ENCODE measurements at regions not wholly inside any gene's neighbourhood (a gene's known extent, or its start where the extent isn't known, plus 50 kb on each side); places are given as distances from the start of the nearest gene placed in this dataset.

- TF ChIP-seq, protein P1, sequence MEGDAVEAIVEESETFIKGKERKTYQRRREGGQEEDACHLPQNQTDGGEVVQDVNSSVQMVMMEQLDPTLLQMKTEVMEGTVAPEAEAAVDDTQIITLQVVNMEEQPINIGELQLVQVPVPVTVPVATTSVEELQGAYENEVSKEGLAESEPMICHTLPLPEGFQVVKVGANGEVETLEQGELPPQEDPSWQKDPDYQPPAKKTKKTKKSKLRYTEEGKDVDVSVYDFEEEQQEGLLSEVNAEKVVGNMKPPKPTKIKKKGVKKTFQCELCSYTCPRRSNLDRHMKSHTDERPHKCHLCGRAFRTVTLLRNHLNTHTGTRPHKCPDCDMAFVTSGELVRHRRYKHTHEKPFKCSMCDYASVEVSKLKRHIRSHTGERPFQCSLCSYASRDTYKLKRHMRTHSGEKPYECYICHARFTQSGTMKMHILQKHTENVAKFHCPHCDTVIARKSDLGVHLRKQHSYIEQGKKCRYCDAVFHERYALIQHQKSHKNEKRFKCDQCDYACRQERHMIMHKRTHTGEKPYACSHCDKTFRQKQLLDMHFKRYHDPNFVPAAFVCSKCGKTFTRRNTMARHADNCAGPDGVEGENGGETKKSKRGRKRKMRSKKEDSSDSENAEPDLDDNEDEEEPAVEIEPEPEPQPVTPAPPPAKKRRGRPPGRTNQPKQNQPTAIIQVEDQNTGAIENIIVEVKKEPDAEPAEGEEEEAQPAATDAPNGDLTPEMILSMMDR (IDR thresholded peaks at IDR 0.05): no peak
- no peak for TF ChIP-seq POLR2AphosphoS5 (IDR thresholded peaks at IDR 0.05; ENCODE audit: low read depth, low read length)
Measured at GRCh38 chr15:35691173-35691761, 145.3 kb upstream of the DPH6 start.

Measured in Panc1 (cell line).